Hepatocyte (in vitro differentiated cells): ENCODE measurements at regions not wholly inside any gene's neighbourhood (a gene's known extent, or its start where the extent isn't known, plus 50 kb on each side); places are given as distances from the start of the nearest gene placed in this dataset.

Experiments
- DNase-seq: peaks from one replicate; pipeline ENCODE4 v3.0.0-alpha.2; 2016; ENCODE audit warnings: low spot score
- H2AFZ ChIP-seq: fragments of 200-600 bp; sonication (generic); 2 replicates; pipeline ENCODE4 v1.6.0; 2016; ENCODE audit warnings: antibody characterized with exemption, mild to moderate bottlenecking
- H3K27ac ChIP-seq: fragments of 200-600 bp; sonication (generic); 2 replicates; pipeline ENCODE4 v1.5.1; 2016; ENCODE audit warnings: mild to moderate bottlenecking
- H3K27me3 ChIP-seq: fragments of 200-600 bp; sonication (generic); 2 replicates; pipeline ENCODE4 v1.6.1; 2016
- H3K36me3 ChIP-seq: fragments of 200-600 bp; sonication (generic); replicated peaks from 2 replicates; pipeline ENCODE4 v1.5.1; 2016; ENCODE audit warnings: low read depth; ENCODE audit not compliant: insufficient read depth
- H3K4me1 ChIP-seq: fragments of 200-600 bp; sonication (generic); 2 replicates; pipeline ENCODE4 v1.5.1; 2016; ENCODE audit warnings: mild to moderate bottlenecking, moderate library complexity; ENCODE audit not compliant: insufficient read depth
- H3K4me2 ChIP-seq: fragments of 200-600 bp; sonication (generic); 2 replicates; pipeline ENCODE4 v1.6.0; 2016
- H3K4me3 ChIP-seq: fragments of 200-600 bp; sonication (generic); 2 replicates; pipeline ENCODE4 v1.5.1; 2016; ENCODE audit warnings: mild to moderate bottlenecking
- H3K79me2 ChIP-seq: fragments of 200-600 bp; sonication (generic); 2 replicates; pipeline ENCODE4 v1.6.0; 2017; ENCODE audit warnings: mild to moderate bottlenecking
- H3K9me2 ChIP-seq: fragments of 200-600 bp; sonication (generic); replicated peaks from 2 replicates; pipeline ENCODE4 v1.6.0; 2017; ENCODE audit warnings: mild to moderate bottlenecking; ENCODE audit not compliant: insufficient read depth
- H3K9me3 ChIP-seq: fragments of 200-600 bp; sonication (generic); 2 replicates; pipeline ENCODE4 v1.5.1; 2016; ENCODE audit warnings: low read depth, mild to moderate bottlenecking
- H4K20me1 ChIP-seq: fragments of 200-600 bp; sonication (generic); 2 replicates; pipeline ENCODE4 v1.6.0; 2016; ENCODE audit warnings: mild to moderate bottlenecking; ENCODE audit not compliant: insufficient read depth, poor library complexity, severe bottlenecking
- CTCF ChIP-seq: fragments of 200-600 bp; sonication (generic); IDR thresholded peaks from 2 replicates; pipeline ENCODE4 v1.5.1; 2016; ENCODE audit warnings: antibody characterized with exemption, mild to moderate bottlenecking; ENCODE audit not compliant: poor library complexity
- EZH2 ChIP-seq: fragments of 200-600 bp; sonication (generic); IDR thresholded peaks from 2 replicates; pipeline ENCODE4 v1.6.1; 2016; ENCODE audit warnings: antibody characterized with exemption, mild to moderate bottlenecking, borderline replicate concordance
- EZH2phosphoT487 ChIP-seq: fragments of 200-600 bp; sonication (generic); IDR thresholded peaks from one replicate; pipeline ENCODE4 v1.6.1; 2018; ENCODE audit warnings: antibody characterized with exemption, mild to moderate bottlenecking, low read depth, moderate library complexity; ENCODE audit not compliant: unreplicated experiment, severe bottlenecking
- WGBS: methylation state at CpG from one replicate; pipeline ENCODE4 v1.1.6; 2016; ENCODE audit warnings: low lambda C conversion rate; ENCODE audit errors: missing lambda C conversion rate; 5-methylcytosine and 5-hydroxymethylcytosine counted together

GRCh38 chr4:64796581-64796980, 387.3 kb upstream of the TECRL start:
- Histone ChIP-seq H3K4me1 (no peaks in the 10 kb centered on the region), H3K4me2 (no peak overlapping the region), H3K9me3 (no peaks in the 10 kb centered on the region), H3K4me3 (no peak overlapping the region), H3K79me2 (no peaks in the 10 kb centered on the region), H3K36me3 (no peaks in the 10 kb centered on the region), H2AFZ (no peak overlapping the region), H3K27ac (no peak overlapping the region), H3K9me2 (no peaks in the 10 kb centered on the region), H3K27me3 (no peaks in the 10 kb centered on the region), H4K20me1 (no peaks in the 10 kb centered on the region)
- TF ChIP-seq CTCF (no peak), EZH2phosphoT487 (no peak), EZH2 (no peak)
- WGBS = 81% methylated on average over 2 of the region's 2 CpGs
- no peak for DNase-seq

- no peak for TF ChIP-seq EZH2phosphoT487
- no peak for TF ChIP-seq CTCF
- no peak for TF ChIP-seq EZH2
- DNase-seq = no peak
Measured at GRCh38 chr4:64784125-64784524, 374.9 kb upstream of the TECRL start.

GRCh38 chr4:64781737-64782326, 372.6 kb upstream of the TECRL start:
- peak; percentile 39 for DNase-seq
- H3K36me3 ChIP-seq = no peaks in the 10 kb centered on the region
- no peaks in the 10 kb centered on the region for H3K79me2 ChIP-seq
- H3K4me2 ChIP-seq = no peak overlapping the region
- no peaks in the 10 kb centered on the region for H3K4me1 ChIP-seq
- no peaks in the 10 kb centered on the region for H3K9me2 ChIP-seq
- no peak overlapping the region for H3K27ac ChIP-seq
- H4K20me1 ChIP-seq = no peaks in the 10 kb centered on the region
- no peak overlapping the region for H3K4me3 ChIP-seq
- no peaks in the 10 kb centered on the region for H3K27me3 ChIP-seq
- H3K9me3 ChIP-seq = no peaks in the 10 kb centered on the region
- WGBS = 40% methylated on average over 3 of the region's 3 CpGs
- no peak for TF ChIP-seq EZH2phosphoT487
- TF ChIP-seq EZH2 = no peak
- TF ChIP-seq CTCF = peak; percentile 77
- H2AFZ ChIP-seq = no peak overlapping the region

More at GRCh38 chr4:64784125-64784524, 374.9 kb upstream of the TECRL start:
- H3K27ac ChIP-seq = no peak overlapping the region
- no peak overlapping the region for H3K4me2 ChIP-seq
- H3K36me3 ChIP-seq = no peaks in the 10 kb centered on the region
- no peaks in the 10 kb centered on the region for H3K79me2 ChIP-seq
- H3K9me2 ChIP-seq = no peaks in the 10 kb centered on the region
- no peak overlapping the region for H2AFZ ChIP-seq
- H3K4me1 ChIP-seq = no peaks in the 10 kb centered on the region
- no peak overlapping the region for H3K4me3 ChIP-seq
- no peaks in the 10 kb centered on the region for H4K20me1 ChIP-seq
- 14% methylated on average over 1 of the region's 1 CpG for WGBS
- H3K27me3 ChIP-seq = no peaks in the 10 kb centered on the region
- H3K9me3 ChIP-seq = no peaks in the 10 kb centered on the region

DNA sequence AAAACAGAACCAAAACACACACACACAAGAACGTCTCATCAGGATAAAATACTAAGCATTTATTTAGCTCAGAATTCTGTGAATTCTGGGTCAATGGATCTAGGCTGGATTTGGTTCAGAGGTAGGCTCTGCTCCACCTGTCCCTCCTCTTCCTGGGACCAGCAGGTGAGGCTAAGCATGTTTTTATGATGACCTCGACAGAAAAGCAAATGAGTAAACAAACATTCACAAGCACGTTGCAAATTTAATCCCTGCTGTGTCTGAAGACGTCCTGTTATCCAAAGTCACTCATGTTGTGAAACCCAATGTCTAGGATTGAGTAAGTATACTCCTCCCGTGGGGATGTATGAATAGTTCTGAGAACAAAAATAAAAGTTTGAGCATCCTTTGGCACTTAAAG, 371.4 kb upstream of the TECRL start:
- Histone ChIP-seq H3K4me1 (no peaks in the 10 kb centered on the region), H3K27me3 (no peaks in the 10 kb centered on the region), H3K4me3 (no peak overlapping the region), H3K27ac (no peak overlapping the region), H3K9me2 (no peaks in the 10 kb centered on the region), H3K79me2 (no peaks in the 10 kb centered on the region), H3K4me2 (no peak overlapping the region), H3K9me3 (no peaks in the 10 kb centered on the region), H3K36me3 (no peaks in the 10 kb centered on the region), H4K20me1 (no peaks in the 10 kb centered on the region), H2AFZ (no peak overlapping the region)
- DNase-seq = no peak
- TF ChIP-seq CTCF = no peak
- no peak for TF ChIP-seq EZH2phosphoT487
- no peak for TF ChIP-seq EZH2
- 27% methylated on average over 5 of the region's 5 CpGs for WGBS
